ENCODE measurements at regions not wholly inside any gene's neighbourhood (a gene's known extent, or its start where the extent isn't known, plus 50 kb on each side); places are given as distances from the start of the nearest gene placed in this dataset.

GRCh38 chr2:239881031-239881471 is 144.1 kb downstream of the NDUFA10 start:
- DNase-seq (ENCODE audit: low read depth): no peak
- no peak overlapping the region for H3K4me3 ChIP-seq (ENCODE audit: low read length)
- no peak for TF ChIP-seq CTCF (IDR thresholded peaks at IDR 0.05; ENCODE audit: insufficient read depth, low read depth, low read length, missing control alignments)

GRCh38 chr2:239880396-239880795 is 144.7 kb downstream of the NDUFA10 start:
- DNase-seq (ENCODE audit: low read depth): no peak
- no peak for TF ChIP-seq CTCF (IDR thresholded peaks at IDR 0.05; ENCODE audit: insufficient read depth, low read depth, low read length, missing control alignments)
- H3K4me3 ChIP-seq (ENCODE audit: low read length): no peak overlapping the region

GRCh38 chr2:239879423-239880084 is 145.6 kb downstream of the NDUFA10 start:
- no peak for TF ChIP-seq CTCF (IDR thresholded peaks at IDR 0.05; ENCODE audit: insufficient read depth, low read depth, low read length, missing control alignments)
- DNase-seq (ENCODE audit: low read depth): no peak
- no peak overlapping the region for H3K4me3 ChIP-seq (ENCODE audit: low read length)

- no peak overlapping the region for H3K4me3 ChIP-seq (ENCODE audit: low read length)
- DNase-seq (ENCODE audit: low read depth): no peak
- TF ChIP-seq CTCF (IDR thresholded peaks at IDR 0.05; ENCODE audit: insufficient read depth, low read depth, low read length, missing control alignments): no peak
Observed at GRCh38 chr2:239878686-239879085, 146.5 kb downstream of the NDUFA10 start.

- no peak for TF ChIP-seq CTCF (IDR thresholded peaks at IDR 0.05; ENCODE audit: insufficient read depth, low read depth, low read length, missing control alignments)
- H3K4me3 ChIP-seq (ENCODE audit: low read length): no peak overlapping the region
- DNase-seq (ENCODE audit: low read depth): no peak
Observed at GRCh38 chr2:239876948-239877289, 148.2 kb downstream of the NDUFA10 start.

GRCh38 chr2:239876271-239876947 is 148.7 kb downstream of the NDUFA10 start:
- TF ChIP-seq CTCF (IDR thresholded peaks at IDR 0.05; ENCODE audit: insufficient read depth, low read depth, low read length, missing control alignments): no peak
- no peak overlapping the region for H3K4me3 ChIP-seq (ENCODE audit: low read length)
- DNase-seq (ENCODE audit: low read depth): no peak
